ENCODE measurements at regions not wholly inside any gene's neighbourhood (a gene's known extent, or its start where the extent isn't known, plus 50 kb on each side); places are given as distances from the start of the nearest gene placed in this dataset.

- no peaks in the 10 kb centered on the region for H3K36me3 ChIP-seq (replicated peaks in 1 of 2; ENCODE audit: control insufficient read depth in 1 of 2, insufficient read depth in 2 of 2, low read length in 2 of 2)
- ATAC-seq (no peak), FAIRE-seq (no peak), DNase-seq (ENCODE audit: low spot score) (no peak)
- no peak overlapping the region for H3K27ac ChIP-seq (ENCODE audit: extremely low read length, insufficient read depth, low read length)
- H3K4me3 ChIP-seq (replicated peaks in 1 of 3; ENCODE audit: insufficient read depth in 1 of 3, low read depth in 2 of 3, low read length in 3 of 3): no peak overlapping the region
- H3K9ac ChIP-seq (ENCODE audit: insufficient read depth, low read depth, low read length): no peak overlapping the region
- ChIA-PET POLR2A (no interaction called here), CTCF (ENCODE audit: low intra/inter-chr PET ratio, low total read pairs) (no interaction called here)
- no peaks in the 10 kb centered on the region for H3K4me1 ChIP-seq (ENCODE audit: insufficient read depth, low read length)
- H3K9me3 ChIP-seq (ENCODE audit: low read length): no peaks in the 10 kb centered on the region
- intact Hi-C loops (cut with micrococcal nuclease; ENCODE audit: unreplicated experiment): no loop called here
- H4K20me1 ChIP-seq (ENCODE audit: insufficient read depth, low read length): no peaks in the 10 kb centered on the region
- 0% methylated on average over 2 of the region's 2 CpGs for WGBS (ENCODE audit: low lambda C conversion rate)
- no peak overlapping the region for H3K4me2 ChIP-seq (ENCODE audit: low read depth, low read length)
- TF ChIP-seq CBFB (CRISPR knock-in tag; IDR thresholded peaks at IDR 0.05) (no peak), FOXA1 (IDR thresholded peaks at IDR 0.05) (no peak), FOXA1 (CRISPR knock-in tag; IDR thresholded peaks at IDR 0.05) (no peak), HDAC1 (CRISPR knock-in tag; IDR thresholded peaks at IDR 0.05) (no peak), SALL2 (CRISPR knock-in tag; IDR thresholded peaks at IDR 0.05) (no peak), ZNF609 (CRISPR knock-in tag; IDR thresholded peaks at IDR 0.05; ENCODE audit: borderline replicate concordance) (no peak), DNMT1 (CRISPR knock-in tag; IDR thresholded peaks at IDR 0.05) (no peak), SMAD9 (CRISPR knock-in tag; IDR thresholded peaks at IDR 0.05) (no peak), NR1H2 (CRISPR knock-in tag; IDR thresholded peaks at IDR 0.05; ENCODE audit: borderline replicate concordance, low read depth) (no peak), GABPA (IDR thresholded peaks at IDR 0.05; ENCODE audit: low read depth, low read length) (no peak), GABPA (CRISPR knock-in tag; IDR thresholded peaks at IDR 0.05; ENCODE audit: low read depth) (no peak), HDAC2 (CRISPR knock-in tag; IDR thresholded peaks at IDR 0.05) (no peak)
- TF ChIP-seq, protein P1, sequence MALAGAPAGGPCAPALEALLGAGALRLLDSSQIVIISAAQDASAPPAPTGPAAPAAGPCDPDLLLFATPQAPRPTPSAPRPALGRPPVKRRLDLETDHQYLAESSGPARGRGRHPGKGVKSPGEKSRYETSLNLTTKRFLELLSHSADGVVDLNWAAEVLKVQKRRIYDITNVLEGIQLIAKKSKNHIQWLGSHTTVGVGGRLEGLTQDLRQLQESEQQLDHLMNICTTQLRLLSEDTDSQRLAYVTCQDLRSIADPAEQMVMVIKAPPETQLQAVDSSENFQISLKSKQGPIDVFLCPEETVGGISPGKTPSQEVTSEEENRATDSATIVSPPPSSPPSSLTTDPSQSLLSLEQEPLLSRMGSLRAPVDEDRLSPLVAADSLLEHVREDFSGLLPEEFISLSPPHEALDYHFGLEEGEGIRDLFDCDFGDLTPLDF (CRISPR knock-in tag; IDR thresholded peaks at IDR 0.05): no peak
- TF ChIP-seq, protein P2, sequence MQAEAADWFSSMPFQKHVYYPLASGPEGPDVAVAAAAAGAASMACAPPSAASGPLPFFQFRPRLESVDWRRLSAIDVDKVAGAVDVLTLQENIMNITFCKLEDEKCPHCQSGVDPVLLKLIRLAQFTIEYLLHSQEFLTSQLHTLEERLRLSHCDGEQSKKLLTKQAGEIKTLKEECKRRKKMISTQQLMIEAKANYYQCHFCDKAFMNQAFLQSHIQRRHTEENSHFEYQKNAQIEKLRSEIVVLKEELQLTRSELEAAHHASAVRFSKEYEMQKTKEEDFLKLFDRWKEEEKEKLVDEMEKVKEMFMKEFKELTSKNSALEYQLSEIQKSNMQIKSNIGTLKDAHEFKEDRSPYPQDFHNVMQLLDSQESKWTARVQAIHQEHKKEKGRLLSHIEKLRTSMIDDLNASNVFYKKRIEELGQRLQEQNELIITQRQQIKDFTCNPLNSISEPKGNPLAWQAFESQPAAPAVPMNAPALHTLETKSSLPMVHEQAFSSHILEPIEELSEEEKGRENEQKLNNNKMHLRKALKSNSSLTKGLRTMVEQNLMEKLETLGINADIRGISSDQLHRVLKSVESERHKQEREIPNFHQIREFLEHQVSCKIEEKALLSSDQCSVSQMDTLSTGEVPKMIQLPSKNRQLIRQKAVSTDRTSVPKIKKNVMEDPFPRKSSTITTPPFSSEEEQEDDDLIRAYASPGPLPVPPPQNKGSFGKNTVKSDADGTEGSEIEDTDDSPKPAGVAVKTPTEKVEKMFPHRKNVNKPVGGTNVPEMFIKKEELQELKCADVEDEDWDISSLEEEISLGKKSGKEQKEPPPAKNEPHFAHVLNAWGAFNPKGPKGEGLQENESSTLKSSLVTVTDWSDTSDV (CRISPR knock-in tag; IDR thresholded peaks at IDR 0.05): no peak
- no TSS peak for BruUV-seq (replicated peaks)
- in situ Hi-C loops (cut with HindIII; ENCODE audit: extremely low pct_ligation_motif_present, low pct_unique_long_range_greater_than_20kb): no loop called here
- no peak overlapping the region for H2AFZ ChIP-seq (ENCODE audit: low read length)
- peaks cover 1 to 23% of the 10 kb centered on the region in 2 experiments; a peak in 3 of 5 replicates for H3K27me3 ChIP-seq (ENCODE audit: control insufficient read depth in 1 of 2, insufficient read depth in 2 of 2, low read length in 2 of 2)
- H3K79me2 ChIP-seq (ENCODE audit: insufficient read depth, low read length): no peaks in the 10 kb centered on the region
Measured at GRCh38 chr3:124496061-124496460, 234.2 kb upstream of the UMPS start.

Measured in HepG2 (cell line).